ENCODE measurements at regions not wholly inside any gene's neighbourhood (a gene's known extent, or its start where the extent isn't known, plus 50 kb on each side); places are given as distances from the start of the nearest gene placed in this dataset.

- TF ChIP-seq CTCF (conservative IDR thresholded peaks at IDR 0.05) (no peak), ZFX (IDR thresholded peaks at IDR 0.05) (no peak)
Measured at GRCh38 chr9:81214975-81215374, 474.4 kb downstream of the TLE1 start.

Data from C4-2B (cell line).